ENCODE measurements at regions not wholly inside any gene's neighbourhood (a gene's known extent, or its start where the extent isn't known, plus 50 kb on each side); places are given as distances from the start of the nearest gene placed in this dataset.

DNA sequence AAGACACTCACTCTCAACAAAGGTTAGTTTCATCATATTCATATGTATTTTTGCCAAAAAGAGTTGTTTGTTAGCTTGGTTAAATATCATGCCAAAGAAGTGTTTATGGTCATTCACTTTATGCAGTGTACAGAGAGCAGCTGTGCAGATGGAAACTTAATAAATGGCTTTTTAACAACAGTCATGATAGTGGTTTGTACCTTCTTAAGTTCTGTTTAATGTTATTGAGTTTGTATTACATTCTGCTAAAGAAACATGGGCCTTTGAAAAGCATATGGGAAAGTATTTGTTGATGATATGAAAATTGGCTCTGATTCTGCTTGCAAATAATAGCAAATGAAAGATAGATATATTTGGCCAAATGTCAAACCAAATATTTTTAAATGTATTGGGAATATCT is 607.3 kb downstream of the NCAM2 start:
- no peak for DNase-seq (ENCODE audit: low read depth in 4 of 4, low spot score in 1 of 4)

DNA sequence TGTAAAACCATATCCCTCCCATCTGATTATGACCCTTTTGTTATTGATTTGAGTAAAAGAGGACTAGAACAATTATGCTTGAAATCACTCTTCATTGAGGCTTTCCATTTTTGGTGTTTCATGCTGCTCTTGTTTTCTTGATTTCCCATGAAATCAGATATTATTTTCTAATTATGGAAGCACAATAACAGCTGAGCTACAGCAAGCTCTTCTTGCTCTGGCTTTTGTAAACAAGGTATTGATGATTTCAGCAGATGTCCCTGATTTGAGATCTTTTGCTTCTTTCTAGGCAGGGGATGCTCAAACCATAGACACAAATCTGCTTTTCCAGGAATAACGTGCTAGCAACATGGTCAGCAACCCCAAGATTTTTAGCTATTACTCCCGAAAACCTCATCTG is 607.8 kb downstream of the NCAM2 start:
- no peak for DNase-seq (ENCODE audit: low read depth in 4 of 4, low spot score in 1 of 4)

DNA sequence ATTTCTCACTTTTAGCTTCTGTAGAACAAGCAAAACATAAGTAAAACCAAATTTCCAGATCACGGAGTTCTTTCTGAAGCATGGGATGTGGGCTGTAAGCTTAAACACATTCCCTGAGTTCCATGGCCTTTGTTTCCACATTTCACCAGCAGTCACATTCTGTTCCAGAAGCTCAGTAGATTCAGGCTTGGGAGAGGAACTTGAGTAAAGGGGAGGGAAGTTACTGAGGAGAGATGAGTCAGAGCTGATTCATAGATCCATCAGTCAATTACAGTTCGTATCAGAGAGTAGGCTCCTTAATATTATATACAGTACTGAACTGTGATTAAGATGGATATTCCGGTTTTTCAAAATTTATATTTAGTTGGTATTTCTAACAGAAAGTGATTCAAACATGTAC is 614.3 kb downstream of the NCAM2 start:
- DNase-seq (ENCODE audit: low read depth in 4 of 4, low spot score in 1 of 4): no peak

DNA sequence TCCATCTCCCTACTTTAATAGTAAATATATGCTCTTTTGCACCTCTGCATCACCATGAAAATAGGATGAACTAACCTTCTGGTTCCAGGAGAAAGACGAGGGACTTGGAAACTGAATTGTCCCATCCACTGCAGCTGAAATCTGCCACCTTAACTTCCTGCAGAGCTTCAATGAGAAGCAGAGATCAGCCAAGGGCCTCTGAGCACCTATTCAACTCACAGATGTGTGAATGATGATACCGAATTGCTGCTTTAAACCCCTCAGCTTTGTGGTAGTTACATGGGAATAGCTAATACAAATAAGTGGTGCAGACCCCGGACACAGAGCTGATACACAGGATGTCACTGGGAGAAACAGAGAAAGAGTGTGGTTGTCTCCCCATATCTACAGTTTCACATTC is 616.8 kb downstream of the NCAM2 start:
- no peak for DNase-seq (ENCODE audit: low read depth in 4 of 4, low spot score in 1 of 4)

DNA sequence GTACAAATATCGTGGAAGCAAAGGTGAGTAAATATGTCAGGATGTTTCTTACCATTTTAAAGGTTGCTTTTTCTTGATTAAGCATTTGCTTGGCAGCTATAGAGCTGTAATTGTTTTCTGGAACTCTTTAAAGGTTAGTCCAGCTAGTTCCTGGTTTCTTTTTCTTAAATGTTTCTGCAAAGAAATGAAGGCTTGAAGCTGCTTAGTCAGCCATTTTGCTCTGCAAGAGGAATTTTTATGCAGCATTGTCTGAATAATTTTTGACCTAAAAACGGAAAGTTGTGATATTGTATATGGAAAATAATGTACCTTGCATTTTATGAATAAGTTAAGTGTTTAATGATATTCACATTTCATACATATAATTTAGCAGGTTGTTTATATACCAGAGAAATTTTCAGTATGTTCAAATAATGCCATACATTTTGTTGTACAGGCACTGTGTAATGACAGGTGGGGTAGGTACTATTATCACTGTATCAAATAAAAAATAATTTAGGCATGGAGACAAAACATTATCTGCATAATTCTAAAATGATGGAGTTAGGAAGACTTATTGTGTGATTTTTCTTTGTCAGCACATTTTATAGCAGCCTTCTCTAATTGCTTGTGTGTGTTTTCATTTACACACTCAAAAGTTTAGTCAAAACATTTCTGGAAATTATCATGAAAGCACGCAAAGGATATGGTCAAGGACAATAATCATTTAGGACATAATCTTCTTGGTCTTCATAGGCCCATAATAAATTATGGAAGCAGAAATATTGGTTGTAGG is 624.4 kb downstream of the NCAM2 start:
- DNase-seq (ENCODE audit: low read depth in 4 of 4, low spot score in 1 of 4): no peak

DNA sequence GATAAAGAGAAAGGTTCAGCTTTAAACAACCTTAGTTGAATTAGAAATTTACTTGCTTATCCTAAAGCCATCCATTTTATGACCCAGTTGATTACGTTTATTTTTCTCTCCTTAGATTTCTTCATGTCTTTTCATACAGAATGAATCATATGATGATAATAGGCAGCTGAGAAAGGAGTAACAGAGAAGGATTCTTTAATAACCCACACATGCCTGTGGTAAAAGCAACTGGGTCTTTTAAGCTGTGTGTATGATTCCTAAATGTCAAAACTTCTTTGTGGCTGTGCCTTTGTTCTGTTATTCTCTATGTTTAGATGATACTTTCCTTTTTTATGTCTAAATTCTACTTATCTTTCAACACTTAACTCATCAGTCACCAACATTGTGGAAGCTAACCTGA is 626.5 kb downstream of the NCAM2 start:
- no peak for DNase-seq (ENCODE audit: low read depth in 4 of 4, low spot score in 1 of 4)

DNA sequence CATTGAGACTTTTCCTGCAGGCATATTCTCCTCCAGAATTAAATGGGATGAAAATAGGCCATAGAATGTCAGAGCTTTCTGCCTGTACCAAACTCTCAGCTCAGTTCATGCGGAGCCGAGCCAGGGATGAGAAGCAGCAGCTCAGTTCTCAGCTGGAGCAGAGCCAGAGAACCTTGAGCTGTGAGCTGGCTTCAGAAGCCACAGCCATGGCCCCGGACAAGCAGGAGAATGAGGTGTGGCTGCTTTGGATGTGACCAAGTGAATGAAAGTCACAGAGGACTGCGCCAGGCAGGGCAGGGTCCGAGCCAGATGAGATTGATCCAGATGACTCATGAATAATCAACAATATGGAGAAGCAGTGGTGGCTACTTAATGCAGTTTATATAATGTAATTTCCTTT is 633.8 kb downstream of the NCAM2 start:
- no peak for DNase-seq (ENCODE audit: low read depth in 4 of 4, low spot score in 1 of 4)

DNA sequence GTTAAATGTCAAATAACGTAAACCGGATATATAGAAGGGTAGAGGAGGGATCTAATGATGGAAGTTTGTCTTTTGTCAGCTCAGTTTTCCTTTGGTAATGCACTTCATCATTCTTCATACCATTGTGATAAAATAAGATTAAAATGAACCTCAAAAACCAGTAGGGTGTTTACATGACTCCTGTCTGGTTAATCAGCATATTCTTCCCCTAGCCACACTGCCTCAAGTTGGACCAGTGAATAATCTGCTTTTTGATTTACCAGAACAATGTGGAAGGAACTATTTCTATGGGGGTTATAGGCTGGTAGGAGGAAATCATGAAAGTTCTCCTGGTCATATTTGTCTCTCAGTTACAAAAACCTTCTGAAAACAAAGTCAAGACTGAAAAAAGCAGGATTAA is 634.7 kb downstream of the NCAM2 start:
- DNase-seq (ENCODE audit: low read depth in 4 of 4, low spot score in 1 of 4): no peak

DNA sequence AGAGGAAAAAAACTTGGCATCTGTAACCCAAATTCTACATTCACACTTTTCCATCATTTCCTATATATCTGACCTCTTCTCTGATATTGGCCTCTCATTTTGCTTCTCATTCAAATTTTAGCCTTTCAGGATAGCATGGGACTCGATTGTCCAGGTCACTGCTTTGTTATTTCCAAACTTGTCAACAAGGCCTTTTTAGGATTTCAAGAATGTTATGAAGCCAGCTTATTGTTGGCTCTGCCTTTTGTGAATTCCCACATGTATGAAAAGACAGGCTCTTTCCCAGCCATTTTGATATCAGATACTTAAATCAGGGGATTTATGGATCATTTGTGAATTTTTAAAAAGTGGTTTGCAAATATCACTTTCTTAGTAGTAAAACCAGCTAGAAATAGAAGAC is 663.5 kb downstream of the NCAM2 start:
- DNase-seq (ENCODE audit: low read depth in 4 of 4, low spot score in 1 of 4): no peak

DNA sequence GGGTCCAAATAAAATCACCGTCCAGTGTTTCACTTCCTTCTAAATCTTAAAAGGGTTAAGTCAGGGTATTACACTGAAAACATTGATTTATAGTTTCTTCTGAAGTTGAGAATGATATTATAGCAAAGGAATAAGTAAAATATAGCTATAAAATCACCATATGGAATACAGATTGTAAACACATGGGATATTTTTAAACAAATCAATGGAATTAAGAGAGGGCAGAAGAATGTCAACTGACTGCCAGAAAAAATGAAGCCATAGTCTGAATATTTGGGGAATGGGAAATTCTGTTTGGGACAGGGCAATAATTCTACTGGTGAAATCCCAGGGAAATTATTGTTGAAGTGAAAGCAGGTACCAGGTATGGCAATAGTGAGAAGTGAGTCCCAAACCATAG is 664.6 kb downstream of the NCAM2 start:
- DNase-seq (ENCODE audit: low read depth in 4 of 4, low spot score in 1 of 4): no peak

DNA sequence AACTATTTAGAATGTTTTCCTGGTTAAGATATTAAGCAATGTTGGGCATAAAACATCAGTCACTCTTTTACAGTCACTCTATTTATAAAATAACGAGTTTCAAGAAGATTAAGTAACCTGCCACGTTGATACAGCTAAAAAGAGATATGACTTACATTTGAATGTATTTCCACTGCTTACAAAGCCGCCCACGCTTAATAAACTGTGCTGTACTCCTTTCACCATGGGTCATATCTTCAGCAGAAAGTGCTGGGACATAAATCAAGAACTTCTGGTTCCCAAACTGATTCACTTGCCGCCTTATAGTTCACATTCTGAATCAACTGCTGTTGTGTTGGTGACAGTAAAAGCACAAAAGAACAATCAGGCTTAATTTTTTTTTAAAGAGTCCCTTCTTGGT is 666.7 kb downstream of the NCAM2 start:
- no peak for DNase-seq (ENCODE audit: low read depth in 4 of 4, low spot score in 1 of 4)

DNA sequence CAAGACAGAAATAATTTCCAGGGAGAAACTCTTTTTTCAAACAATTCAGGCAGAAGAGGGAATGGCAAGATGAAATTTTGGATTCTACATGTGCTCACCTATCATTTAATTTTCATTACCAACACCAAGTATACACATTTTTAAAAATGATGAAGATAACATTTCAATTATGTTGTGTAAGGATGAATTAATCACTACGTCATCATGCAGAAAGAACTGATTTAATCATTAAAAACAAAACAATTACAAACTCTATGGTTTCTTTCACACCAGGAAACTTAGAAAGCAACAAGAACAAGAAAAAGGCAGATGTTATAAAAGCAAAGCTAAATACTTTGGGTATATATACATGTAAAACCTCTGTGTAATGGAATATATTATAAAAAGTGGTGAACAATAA is 668.5 kb downstream of the NCAM2 start:
- DNase-seq (ENCODE audit: low read depth in 4 of 4, low spot score in 1 of 4): no peak

DNA sequence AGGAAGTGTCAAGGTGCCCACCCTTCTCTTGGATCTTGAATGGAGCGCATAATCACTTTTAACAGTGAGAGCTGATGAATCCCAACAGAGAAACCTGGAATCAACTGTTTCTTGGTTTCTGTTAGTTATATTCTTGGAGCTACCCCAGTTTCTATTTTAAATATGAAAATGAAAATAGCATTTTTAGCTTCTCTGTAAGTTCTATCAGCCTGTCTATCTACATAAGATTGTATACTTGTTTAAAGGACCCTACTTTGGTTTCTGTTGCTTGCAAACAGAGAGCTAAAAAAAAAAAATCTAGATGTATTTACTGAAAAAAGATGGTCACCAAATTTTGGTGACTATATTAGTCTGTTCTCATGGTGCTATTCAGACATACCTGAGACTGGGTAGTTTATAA is 670.0 kb downstream of the NCAM2 start:
- DNase-seq (ENCODE audit: low read depth in 4 of 4, low spot score in 1 of 4): no peak

DNA sequence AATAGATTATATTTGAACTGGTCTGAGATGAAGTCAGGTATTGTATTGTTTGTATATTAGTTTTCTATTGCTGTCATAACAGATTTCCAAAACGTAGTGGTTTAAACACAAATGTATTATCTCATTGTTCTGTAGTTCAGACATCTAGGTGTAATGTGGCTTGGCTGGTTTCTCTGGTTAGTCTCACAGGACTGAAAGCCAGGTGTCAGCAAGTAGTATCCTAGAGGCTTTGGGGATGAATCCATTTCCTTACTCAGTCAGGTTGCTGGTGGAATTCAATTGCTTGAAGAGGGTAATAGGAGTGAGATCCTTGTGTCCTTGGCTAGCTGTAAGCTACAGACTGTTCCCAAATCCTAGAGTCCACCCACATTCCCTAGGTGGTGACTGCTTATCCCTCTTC is 675.8 kb downstream of the NCAM2 start:
- no peak for DNase-seq (ENCODE audit: low read depth in 4 of 4, low spot score in 1 of 4)

DNA sequence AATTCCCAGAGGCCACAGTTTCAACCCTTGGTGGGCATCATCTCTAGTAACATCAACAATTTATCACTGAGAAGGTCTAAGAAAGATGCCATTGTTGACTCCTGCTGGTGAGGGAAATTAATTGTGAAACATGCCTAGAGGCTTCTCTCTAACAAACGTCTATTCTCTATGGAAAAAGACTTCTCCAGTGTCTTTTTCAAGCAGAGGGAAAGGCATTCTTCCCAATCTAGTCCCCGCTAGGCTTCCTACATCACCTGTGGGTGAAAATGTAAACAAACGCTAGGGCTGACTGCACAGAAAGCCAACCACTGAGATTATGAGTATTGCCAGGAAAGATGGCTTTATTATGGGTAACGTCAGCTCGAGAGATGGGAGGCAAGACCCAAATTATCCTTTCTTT is 677.4 kb downstream of the NCAM2 start:
- DNase-seq (ENCODE audit: low read depth in 4 of 4, low spot score in 1 of 4): no peak

DNA sequence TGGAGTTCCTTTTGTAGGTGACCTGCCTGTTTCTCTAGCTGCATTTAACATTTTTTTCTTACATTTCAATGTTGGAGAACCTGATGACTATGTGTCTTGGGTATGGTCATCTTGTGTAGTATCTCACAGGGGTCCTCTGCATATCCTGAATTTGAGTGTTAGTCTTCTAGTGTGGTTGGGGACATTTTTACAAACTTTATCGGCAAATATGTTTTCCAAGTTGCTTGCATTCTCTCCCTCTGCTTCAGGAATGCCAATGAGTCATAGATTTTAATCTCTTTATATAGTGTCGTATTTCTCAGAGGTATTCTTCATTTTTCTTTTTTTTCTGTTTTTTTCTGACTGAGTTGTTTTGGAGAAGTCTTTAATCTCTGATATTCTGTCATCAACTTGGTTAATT is 684.0 kb downstream of the NCAM2 start:
- DNase-seq (ENCODE audit: low read depth in 4 of 4, low spot score in 1 of 4): no peak

DNA sequence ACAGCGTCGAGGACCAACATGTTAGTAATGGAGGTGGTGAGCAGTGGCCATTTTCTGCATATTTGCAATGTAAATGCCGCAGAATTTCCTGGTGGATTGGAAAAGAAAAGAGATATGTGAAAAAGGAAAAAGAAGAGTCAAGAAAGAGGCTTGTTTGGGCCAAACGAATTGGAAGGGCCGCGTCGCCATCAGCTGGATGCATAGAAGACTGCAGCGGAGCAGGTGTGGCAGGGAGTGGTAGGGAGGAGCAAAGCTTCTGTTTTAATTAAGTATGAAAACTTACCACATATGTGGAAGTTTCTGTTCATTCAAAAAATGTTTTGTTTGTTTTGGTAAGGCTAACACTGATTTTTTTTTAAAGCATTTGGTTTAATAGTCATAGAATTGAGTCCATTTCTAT is 690.7 kb downstream of the NCAM2 start:
- DNase-seq (ENCODE audit: low read depth in 4 of 4, low spot score in 1 of 4): no peak

DNA sequence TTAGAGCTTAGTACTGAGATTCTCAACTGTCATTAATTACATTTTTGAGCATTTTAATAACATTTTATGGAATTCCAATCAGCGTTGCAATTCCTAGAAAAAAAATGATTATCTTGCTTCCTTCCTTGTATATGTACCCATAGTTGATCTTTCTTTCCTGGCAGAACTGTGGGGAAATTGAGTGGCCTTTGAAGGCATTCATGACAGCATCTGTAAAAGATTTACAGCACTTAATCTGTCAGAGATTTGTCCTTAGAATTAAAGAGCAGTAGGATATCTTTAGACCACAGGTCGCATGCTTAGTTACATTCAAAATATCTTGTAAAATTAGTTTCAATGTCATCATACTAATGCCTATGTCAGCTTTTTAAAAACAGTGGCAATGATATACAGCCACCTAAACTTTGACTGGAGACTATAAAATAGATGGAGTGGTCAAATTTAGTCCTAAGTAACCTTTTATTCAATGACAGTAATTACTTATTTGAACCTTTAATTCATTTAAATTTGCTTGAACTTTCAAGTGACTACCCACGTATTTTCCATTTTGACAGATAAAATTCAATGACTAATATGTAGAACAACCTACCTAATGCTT is 692.0 kb downstream of the NCAM2 start:
- DNase-seq (ENCODE audit: low read depth in 4 of 4, low spot score in 1 of 4): no peak

DNA sequence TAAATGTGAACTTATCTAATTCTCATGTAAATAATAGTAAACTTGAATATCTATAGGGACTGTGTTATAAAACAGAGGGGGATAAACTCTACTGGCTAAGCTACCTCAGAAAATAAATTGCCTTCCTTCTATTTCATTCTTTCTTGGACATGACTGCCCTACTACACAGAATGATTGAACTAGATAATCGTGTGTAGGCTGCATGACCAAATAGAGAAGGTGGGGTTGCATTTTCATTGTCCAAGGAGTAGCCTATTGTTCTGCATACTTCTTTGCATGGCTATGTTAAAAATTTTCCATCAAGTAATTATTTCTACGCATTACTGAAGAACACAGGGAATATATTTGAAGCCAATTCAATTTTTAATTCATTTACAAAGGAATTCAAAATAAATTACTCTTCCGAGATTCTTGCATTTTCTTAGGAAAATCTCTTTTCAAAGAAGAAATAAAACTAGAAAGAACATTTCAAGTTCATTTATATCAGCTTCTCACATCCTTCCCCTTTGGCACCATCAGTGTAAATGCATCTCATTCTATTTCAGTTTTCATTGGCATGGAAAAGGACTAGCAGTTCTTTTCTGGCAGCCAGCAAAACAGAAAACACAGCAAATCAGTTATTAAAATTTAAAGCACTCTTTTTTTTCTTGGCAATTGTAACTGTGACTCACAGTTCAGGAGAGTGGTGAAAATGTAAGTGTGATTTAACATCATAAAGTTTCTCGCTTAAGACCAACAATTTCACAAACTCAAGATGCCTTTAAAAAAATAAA is 714.7 kb downstream of the NCAM2 start:
- DNase-seq (ENCODE audit: low read depth in 4 of 4, low spot score in 1 of 4): no peak

DNA sequence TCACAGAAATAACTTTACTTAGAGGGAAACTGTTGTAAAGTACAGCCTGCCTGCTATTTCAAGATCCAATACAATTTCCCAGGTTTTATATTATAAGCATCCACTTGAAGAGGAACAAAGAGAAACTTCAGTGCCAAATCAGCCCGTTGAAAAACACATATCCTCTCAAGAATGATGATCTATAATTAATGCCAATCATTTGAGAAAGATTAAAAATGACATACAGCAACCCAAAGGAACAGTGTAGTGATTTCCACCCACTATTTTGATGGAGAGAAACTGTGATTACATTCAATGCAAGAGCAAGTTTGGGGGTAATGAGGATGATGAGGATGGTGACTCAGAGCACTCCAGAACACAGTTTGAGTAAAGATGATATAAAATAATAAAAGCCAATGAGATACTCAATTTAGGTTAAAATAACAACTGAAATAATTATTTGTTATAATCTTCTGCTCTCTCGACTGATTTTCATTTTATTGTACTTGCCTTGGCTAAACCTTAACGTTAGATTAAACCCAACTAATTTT is 715.5 kb downstream of the NCAM2 start:
- no peak for DNase-seq (ENCODE audit: low read depth in 4 of 4, low spot score in 1 of 4)

DNA sequence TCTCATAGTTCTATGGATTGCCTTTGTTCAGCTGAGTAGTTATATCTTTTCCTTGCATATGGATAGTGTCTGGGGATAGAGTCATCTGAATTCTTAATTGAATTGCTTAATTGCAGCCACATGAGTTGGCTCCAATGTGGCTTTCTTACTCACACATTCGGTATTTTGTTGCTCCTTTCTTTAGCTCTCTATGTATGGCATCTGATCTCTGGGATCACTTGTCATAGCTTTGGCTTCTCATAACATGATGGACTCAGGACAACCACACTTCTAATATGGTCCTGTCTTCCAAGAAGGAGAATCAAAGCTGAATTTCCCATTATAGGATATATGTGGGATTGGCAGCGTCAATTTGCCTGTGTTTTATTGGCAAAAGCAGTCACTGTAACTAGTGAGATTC is 716.2 kb downstream of the NCAM2 start:
- no peak for DNase-seq (ENCODE audit: low read depth in 4 of 4, low spot score in 1 of 4)

DNA sequence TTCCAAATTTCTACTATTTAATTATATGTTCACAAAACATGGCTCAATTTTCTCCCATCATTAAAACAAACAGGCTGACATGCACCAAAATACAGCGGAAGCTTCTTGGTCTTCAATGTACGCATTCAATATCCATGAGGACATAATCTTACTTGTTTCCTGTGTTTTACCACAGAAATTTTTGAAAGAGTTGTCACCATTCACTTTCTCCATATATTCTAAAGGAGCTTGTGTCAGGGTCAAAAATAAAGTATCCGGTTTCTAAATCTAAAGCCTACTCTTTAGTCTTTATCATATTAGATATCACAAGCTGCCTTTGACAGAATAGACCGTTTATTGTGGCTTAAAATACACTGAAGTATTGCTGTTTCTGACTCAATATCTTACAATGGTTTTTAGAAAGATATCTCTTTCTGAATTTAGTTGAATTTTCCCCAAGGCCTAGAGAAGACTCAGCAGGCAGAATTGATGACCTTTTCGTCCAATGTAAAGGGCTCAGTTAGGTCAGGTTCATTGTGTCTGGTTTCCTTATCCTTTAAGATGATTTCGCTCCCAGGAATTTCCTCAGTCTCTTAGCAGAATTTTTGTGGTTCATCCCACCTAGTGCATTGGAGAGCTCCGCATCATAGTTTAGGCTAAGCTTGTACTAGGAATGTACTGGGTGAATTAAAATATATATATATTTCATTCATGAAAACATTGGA is 717.2 kb downstream of the NCAM2 start:
- DNase-seq (ENCODE audit: low read depth in 4 of 4, low spot score in 1 of 4): no peak
